PC-9 (cell line): ENCODE measurements at regions not wholly inside any gene's neighbourhood (a gene's known extent, or its start where the extent isn't known, plus 50 kb on each side); places are given as distances from the start of the nearest gene placed in this dataset.

Experiments used
- CTCF ChIP-seq: fragments of 200-600 bp; sonication (generic); conservative IDR thresholded peaks from 2 replicates; pipeline ENCODE4 v1.6.1; 2017; ENCODE audit warnings: mixed run types, antibody characterized with exemption, mild to moderate bottlenecking, moderate library complexity
- EZH2 ChIP-seq: fragments of 200-600 bp; sonication (generic); IDR thresholded peaks from 2 replicates; pipeline ENCODE4 v1.8.0; 2017; ENCODE audit warnings: antibody characterized with exemption, low read depth

GRCh38 chr20:60953321-60953720 lies 298.7 kb upstream of the CDH4 start:
- TF ChIP-seq CTCF (no peak), EZH2 (no peak)
